WTC11 (cell line): ENCODE measurements at regions not wholly inside any gene's neighbourhood (a gene's known extent, or its start where the extent isn't known, plus 50 kb on each side); places are given as distances from the start of the nearest gene placed in this dataset.

Experiments
- ARID4B ChIP-seq: sonication (generic); formaldehyde crosslinking; IDR thresholded peaks from 2 replicates; pipeline ENCODE4 v1.8.0; 2023; ENCODE audit warnings: missing genetic modification reagents, mild to moderate bottlenecking, borderline replicate concordance
- ATF1 ChIP-seq: sonication (generic); formaldehyde crosslinking; IDR thresholded peaks from 2 replicates; pipeline ENCODE4 v1.8.1; 2023; ENCODE audit warnings: mild to moderate bottlenecking, moderate library complexity, missing genetic modification reagents
- CTCF ChIP-seq: fragments of 200-600 bp; IDR thresholded peaks from 2 replicates; pipeline ENCODE4 v1.8.0; 2022; ENCODE audit warnings: antibody characterized with exemption
- ETV6 ChIP-seq: sonication (generic); formaldehyde crosslinking; IDR thresholded peaks from 2 replicates; pipeline ENCODE4 v1.8.1; 2022; ENCODE audit warnings: mild to moderate bottlenecking, missing genetic modification reagents
- HMGXB4 ChIP-seq: sonication (generic); formaldehyde crosslinking; IDR thresholded peaks from 2 replicates; pipeline ENCODE4 v1.8.1; 2023; ENCODE audit warnings: mild to moderate bottlenecking, moderate library complexity, missing genetic modification reagents
- JUN ChIP-seq: sonication (generic); formaldehyde crosslinking; IDR thresholded peaks from 2 replicates; pipeline ENCODE4 v1.8.0; 2023; ENCODE audit warnings: mild to moderate bottlenecking, missing genetic modification reagents
- NR1H2 ChIP-seq: sonication (generic); formaldehyde crosslinking; IDR thresholded peaks from 2 replicates; pipeline ENCODE4 v1.9.0; 2021; ENCODE audit warnings: mild to moderate bottlenecking, moderate library complexity, missing genetic modification reagents
- NR3C1 ChIP-seq: sonication (generic); formaldehyde crosslinking; conservative IDR thresholded peaks from 2 replicates; pipeline ENCODE4 v1.8.1; 2023; ENCODE audit warnings: low read depth, mild to moderate bottlenecking, missing genetic modification reagents
- SMAD3 ChIP-seq: sonication (generic); formaldehyde crosslinking; IDR thresholded peaks from 2 replicates; pipeline ENCODE4 v1.8.0; 2022; ENCODE audit warnings: missing genetic modification reagents, mild to moderate bottlenecking, borderline replicate concordance
- USF2 ChIP-seq: sonication (generic); formaldehyde crosslinking; IDR thresholded peaks from 2 replicates; pipeline ENCODE4 v1.8.1; 2023; ENCODE audit warnings: mild to moderate bottlenecking, missing genetic modification reagents, moderate library complexity
- ZNF263 ChIP-seq: sonication (generic); formaldehyde crosslinking; IDR thresholded peaks from 2 replicates; pipeline ENCODE4 v1.8.1; 2022; ENCODE audit warnings: low read depth, mild to moderate bottlenecking, moderate library complexity, missing genetic modification reagents

- no peak for TF ChIP-seq CTCF
- no peak for TF ChIP-seq SMAD3
- no peak for TF ChIP-seq ARID4B (CRISPR knock-in tag)
- TF ChIP-seq HMGXB4 (CRISPR knock-in tag): no peak
- no peak for TF ChIP-seq ZNF263 (CRISPR knock-in tag)
- TF ChIP-seq ETV6 (CRISPR knock-in tag): no peak
- TF ChIP-seq JUN: no peak
- no peak for TF ChIP-seq NR3C1 (CRISPR knock-in tag)
- no peak for TF ChIP-seq NR1H2
- no peak for TF ChIP-seq USF2 (CRISPR knock-in tag)
- no peak for TF ChIP-seq ATF1
Observed at GRCh38 chr9:30575218-30575617, 1809.2 kb upstream of the ACO1 start.
